ENCODE measurements at regions not wholly inside any gene's neighbourhood (a gene's known extent, or its start where the extent isn't known, plus 50 kb on each side); places are given as distances from the start of the nearest gene placed in this dataset.
A peak's percentile ranks its signal among the peaks of the same experiment; 100 is the strongest.
"Not testable (repeated sequence)": the region's sequence is repeated elsewhere in the genome, so short reads cannot be mapped to it uniquely, and the experiment has no call there.

- DNase-seq (ENCODE audit: extremely low spot score, insufficient read length, low read depth) (no peak), FAIRE-seq (no peak)
Observed at GRCh38 chr3:95272781-95273180, 1209.9 kb downstream of the NSUN3 start.

- FAIRE-seq (no peak), DNase-seq (ENCODE audit: extremely low spot score, insufficient read length, low read depth) (no peak)
Observed at GRCh38 chr3:95277613-95278012, 1214.8 kb downstream of the NSUN3 start.

- DNase-seq (ENCODE audit: extremely low spot score, insufficient read length, low read depth) (no peak), FAIRE-seq (no peak)
Observed at GRCh38 chr3:95280711-95281352, 1218.0 kb downstream of the NSUN3 start.

- DNase-seq (ENCODE audit: extremely low spot score, insufficient read length, low read depth) (no peak), FAIRE-seq (no peak)
Observed at GRCh38 chr3:95289295-95289694, 1226.4 kb downstream of the NSUN3 start.

GRCh38 chr3:95297581-95297980 is 1234.7 kb downstream of the NSUN3 start:
- FAIRE-seq (no peak), DNase-seq (ENCODE audit: extremely low spot score, insufficient read length, low read depth) (no peak)

- no peak for FAIRE-seq
Observed at GRCh38 chr3:95302044-95302443, 1239.2 kb downstream of the NSUN3 start.

GRCh38 chr3:95310560-95310959 is 1247.7 kb downstream of the NSUN3 start:
- no peak for FAIRE-seq

More at GRCh38 chr3:95302044-95302443, 1239.2 kb downstream of the NSUN3 start:
- DNase-seq (ENCODE audit: extremely low spot score, insufficient read length, low read depth): no peak

GRCh38 chr3:95311272-95311671 is 1248.4 kb downstream of the NSUN3 start:
- DNase-seq (ENCODE audit: extremely low spot score, insufficient read length, low read depth): no peak
- FAIRE-seq: peak; percentile 68

More at GRCh38 chr3:95310560-95310959, 1247.7 kb downstream of the NSUN3 start:
- no peak for DNase-seq (ENCODE audit: extremely low spot score, insufficient read length, low read depth)

GRCh38 chr3:95312650-95313049 is 1249.8 kb downstream of the NSUN3 start:
- no peak for DNase-seq (ENCODE audit: extremely low spot score, insufficient read length, low read depth)
- no peak for FAIRE-seq

GRCh38 chr3:95319921-95320494 is 1257.1 kb downstream of the NSUN3 start:
- FAIRE-seq (no peak), DNase-seq (ENCODE audit: extremely low spot score, insufficient read length, low read depth) (no peak)

GRCh38 chr3:95327478-95327877 is 1264.6 kb downstream of the NSUN3 start:
- FAIRE-seq (no peak), DNase-seq (ENCODE audit: extremely low spot score, insufficient read length, low read depth) (no peak)

GRCh38 chr3:95333826-95334225 is 1271.0 kb downstream of the NSUN3 start:
- no peak for FAIRE-seq
- DNase-seq (ENCODE audit: extremely low spot score, insufficient read length, low read depth): no peak

GRCh38 chr3:95334461-95334860 is 1271.6 kb downstream of the NSUN3 start:
- no peak for FAIRE-seq
- DNase-seq (ENCODE audit: extremely low spot score, insufficient read length, low read depth): no peak

- DNase-seq (ENCODE audit: extremely low spot score, insufficient read length, low read depth) (no peak), FAIRE-seq (no peak)
Observed at GRCh38 chr3:95335517-95335916, 1272.7 kb downstream of the NSUN3 start.

- FAIRE-seq (no peak), DNase-seq (ENCODE audit: extremely low spot score, insufficient read length, low read depth) (no peak)
Observed at GRCh38 chr3:95338446-95338845, 1275.6 kb downstream of the NSUN3 start.

- FAIRE-seq: no peak
- DNase-seq (ENCODE audit: extremely low spot score, insufficient read length, low read depth): no peak
Observed at GRCh38 chr3:95341314-95341713, 1278.5 kb downstream of the NSUN3 start.

GRCh38 chr3:95343228-95343627 is 1280.4 kb downstream of the NSUN3 start:
- DNase-seq (ENCODE audit: extremely low spot score, insufficient read length, low read depth): no peak
- no peak for FAIRE-seq

- no peak for DNase-seq (ENCODE audit: extremely low spot score, insufficient read length, low read depth)
- FAIRE-seq: no peak
Observed at GRCh38 chr3:95343767-95344166, 1280.9 kb downstream of the NSUN3 start.

GRCh38 chr3:95347936-95348335 is 1285.1 kb downstream of the NSUN3 start:
- not testable (repeated sequence) for DNase-seq (ENCODE audit: extremely low spot score, insufficient read length, low read depth)

GRCh38 chr3:95348879-95349278 is 1286.0 kb downstream of the NSUN3 start:
- DNase-seq (ENCODE audit: extremely low spot score, insufficient read length, low read depth): no peak
- no peak for FAIRE-seq

More at GRCh38 chr3:95347936-95348335, 1285.1 kb downstream of the NSUN3 start:
- FAIRE-seq: not testable (repeated sequence)

- no peak for FAIRE-seq
- DNase-seq (ENCODE audit: extremely low spot score, insufficient read length, low read depth): no peak
Observed at GRCh38 chr3:95350049-95350448, 1287.2 kb downstream of the NSUN3 start.

- DNase-seq (ENCODE audit: extremely low spot score, insufficient read length, low read depth) (no peak), FAIRE-seq (no peak)
Observed at GRCh38 chr3:95351158-95351557, 1288.3 kb downstream of the NSUN3 start.
